Lower lobe of right lung (tissue), 2 donors: ENCODE measurements at regions not wholly inside any gene's neighbourhood (a gene's known extent, or its start where the extent isn't known, plus 50 kb on each side); places are given as distances from the start of the nearest gene placed in this dataset.

Experiments
- ATAC-seq, 2 donors: fragments of 200-7000 bp; cut with Tn5 transposase; one replicate each; pipeline ENCODE4 v1.9.1; 2020 to 2022; ENCODE audit warnings: mild to moderate bottlenecking in 2 of 2, moderate library complexity in 2 of 2
- DNase-seq: peaks from one replicate; pipeline ENCODE4 v3.0.0-alpha.2; 2020
- H3K27ac ChIP-seq: fragments of 200-600 bp; one replicate; pipeline ENCODE4 v1.8.0; 2022
- H3K27me3 ChIP-seq: fragments of 200-600 bp; one replicate; pipeline ENCODE4 v1.8.0; 2022; ENCODE audit warnings: low read depth
- H3K36me3 ChIP-seq: fragments of 200-600 bp; one replicate; pipeline ENCODE4 v1.8.0; 2022; ENCODE audit warnings: mild to moderate bottlenecking
- H3K4me1 ChIP-seq: fragments of 200-600 bp; one replicate; pipeline ENCODE4 v1.8.0; 2022
- H3K4me3 ChIP-seq: fragments of 200-600 bp; one replicate; pipeline ENCODE4 v1.8.0; 2022; ENCODE audit warnings: mild to moderate bottlenecking
- H3K9me3 ChIP-seq: fragments of 200-600 bp; one replicate; pipeline ENCODE4 v1.8.0; 2022
- CTCF ChIP-seq: fragments of 200-600 bp; IDR thresholded peaks from one replicate; pipeline ENCODE4 v1.8.0; 2022; ENCODE audit warnings: antibody characterized with exemption, mild to moderate bottlenecking
- intact Hi-C: fragments of 100-400 bp; cut with DNase I; formaldehyde crosslinking; loops from one replicate; pipeline ENCODE4 v1.11.0; 2022
- donor health status: DM: no; HTN: yes; CAD: no; lungs with severe emphysema.

GRCh38 chr2:5510082-5510481 lies 182.1 kb upstream of the SOX11 start:
- intact Hi-C loops, result no loop called here
- Histone ChIP-seq H3K36me3 (no peaks in the 10 kb centered on the region), H3K27ac (no peak overlapping the region), H3K4me1 (no peaks in the 10 kb centered on the region), H3K4me3 (no peak overlapping the region), H3K27me3 (no peaks in the 10 kb centered on the region), H3K9me3 (no peaks in the 10 kb centered on the region)
- DNase-seq (no peak), ATAC-seq (no peak)
- TF ChIP-seq CTCF, result no peak

GRCh38 chr2:5515693-5516092 lies 176.5 kb upstream of the SOX11 start:
- Histone ChIP-seq H3K27ac (no peak overlapping the region), H3K27me3 (no peaks in the 10 kb centered on the region), H3K9me3 (no peaks in the 10 kb centered on the region), H3K4me3 (no peak overlapping the region), H3K36me3 (no peaks in the 10 kb centered on the region), H3K4me1 (no peaks in the 10 kb centered on the region)
- ATAC-seq (no peak), DNase-seq (no peak)
- no peak for TF ChIP-seq CTCF
- intact Hi-C loops, result no loop called here

GRCh38 chr2:5519286-5519685 lies 172.9 kb upstream of the SOX11 start:
- TF ChIP-seq CTCF, result no peak
- Histone ChIP-seq H3K9me3 (no peaks in the 10 kb centered on the region), H3K27ac (no peak overlapping the region), H3K36me3 (no peaks in the 10 kb centered on the region), H3K27me3 (no peaks in the 10 kb centered on the region), H3K4me3 (no peak overlapping the region), H3K4me1 (no peaks in the 10 kb centered on the region)
- no peak for DNase-seq
- no peak for ATAC-seq
- intact Hi-C loops, result no loop called here

- TF ChIP-seq CTCF, result no peak
- no peak for ATAC-seq
- DNase-seq, result no peak
- intact Hi-C loops, result no loop called here
- Histone ChIP-seq H3K36me3 (no peaks in the 10 kb centered on the region), H3K4me3 (no peak overlapping the region), H3K27ac (no peak overlapping the region), H3K9me3 (no peaks in the 10 kb centered on the region), H3K27me3 (no peaks in the 10 kb centered on the region), H3K4me1 (no peaks in the 10 kb centered on the region)
Measured at GRCh38 chr2:5520463-5520972, 171.7 kb upstream of the SOX11 start.

DNA sequence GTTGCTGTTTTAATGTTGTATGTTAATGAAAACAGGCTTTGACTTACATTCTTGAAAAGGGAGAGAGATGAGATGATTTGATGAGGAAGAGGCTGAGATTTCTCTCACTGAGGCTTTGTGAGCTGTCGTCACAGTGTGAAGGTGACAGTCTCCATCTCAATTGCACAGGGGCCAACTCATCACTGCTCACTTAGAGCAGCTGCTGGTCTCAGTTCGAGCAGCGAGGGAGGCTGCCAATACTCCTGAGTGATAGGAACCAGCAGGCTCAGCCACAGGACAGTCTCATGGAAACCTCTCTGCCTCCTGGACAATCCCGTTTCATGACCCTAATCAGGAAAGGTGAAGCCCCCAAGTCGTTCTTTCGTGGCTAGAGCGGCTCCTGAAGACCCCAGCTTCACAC lies 170.7 kb upstream of the SOX11 start:
- DNase-seq (no peak), ATAC-seq (no peak)
- Histone ChIP-seq H3K27me3 (no peaks in the 10 kb centered on the region), H3K9me3 (no peaks in the 10 kb centered on the region), H3K4me1 (no peaks in the 10 kb centered on the region), H3K27ac (no peak overlapping the region), H3K4me3 (no peak overlapping the region), H3K36me3 (no peaks in the 10 kb centered on the region)
- intact Hi-C loops, result no loop called here
- TF ChIP-seq CTCF, result no peak

DNA sequence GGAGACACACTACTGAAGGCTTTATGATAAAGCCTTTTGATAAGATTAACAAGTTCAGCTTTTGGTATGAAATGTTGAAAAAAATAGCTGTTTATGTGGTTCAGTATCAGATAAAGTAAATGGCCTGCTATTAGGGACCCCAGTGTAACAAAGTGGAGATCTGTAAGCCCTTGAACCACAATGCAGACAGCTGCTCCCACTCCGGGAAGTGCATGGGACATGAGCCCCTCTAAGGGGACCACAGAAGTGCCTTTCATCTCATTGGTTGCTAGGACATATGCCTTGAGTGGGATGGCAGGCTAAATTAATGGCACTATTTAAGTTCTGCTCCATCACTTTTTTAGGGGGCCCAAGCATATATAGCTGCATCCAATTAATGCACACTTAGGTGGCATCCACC lies 167.6 kb upstream of the SOX11 start:
- Histone ChIP-seq H3K27me3 (no peaks in the 10 kb centered on the region), H3K27ac (no peak overlapping the region), H3K4me3 (no peak overlapping the region), H3K36me3 (no peaks in the 10 kb centered on the region), H3K4me1 (no peaks in the 10 kb centered on the region), H3K9me3 (no peaks in the 10 kb centered on the region)
- no peak for DNase-seq
- intact Hi-C loops, result no loop called here
- TF ChIP-seq CTCF, result no peak
- no peak for ATAC-seq
